ENCODE measurements at regions not wholly inside any gene's neighbourhood (a gene's known extent, or its start where the extent isn't known, plus 50 kb on each side); places are given as distances from the start of the nearest gene placed in this dataset.

GRCh38 chr1:227370533-227371254 is 52.4 kb upstream of the CDC42BPA start:
- DNase-seq = no peak

- no peak for DNase-seq
Observed at GRCh38 chr1:227369102-227369760, 50.9 kb upstream of the CDC42BPA start.

All from stimulated activated CD4-positive, alpha-beta T cell treated with anti-CD3 and anti-CD28 coated beads, Interleukin-2, amount 100 ng/mL, for 48 hours (primary cell).